ENCODE measurements at regions not wholly inside any gene's neighbourhood (a gene's known extent, or its start where the extent isn't known, plus 50 kb on each side); places are given as distances from the start of the nearest gene placed in this dataset.

- TF ChIP-seq TSHZ1 (tag by site-specific recombination; IDR thresholded peaks at IDR 0.05; ENCODE audit: borderline replicate concordance) (no peak), ZBTB20 (tag by site-specific recombination; IDR thresholded peaks at IDR 0.05) (no peak)
These were observed 309.6 kb upstream of the DDX53 start (continued) for GRCh38 chrX:22690116-22690515.

GRCh38 chrX:22691966-22692565, 307.7 kb upstream of the DDX53 start:
- TF ChIP-seq ZNF664 (tag by site-specific recombination; IDR thresholded peaks at IDR 0.05): no peak
- TF ChIP-seq ZNF423 (tag by site-specific recombination; IDR thresholded peaks at IDR 0.05): no peak
- TF ChIP-seq ZNF354C (tag by site-specific recombination; IDR thresholded peaks at IDR 0.05; ENCODE audit: borderline replicate concordance, low read depth): no peak
- TF ChIP-seq ZBTB26 (tag by site-specific recombination; optimal IDR thresholded peaks at IDR 0.05): no peak
- no peak for TF ChIP-seq ZNF701 (tag by site-specific recombination; IDR thresholded peaks at IDR 0.05)
- no peak for TF ChIP-seq ZNF626 (tag by site-specific recombination; IDR thresholded peaks at IDR 0.05)
- TF ChIP-seq ZBTB1 (tag by site-specific recombination; IDR thresholded peaks at IDR 0.05): no peak
- ChIA-PET POLR2A (no interaction called here), CTCF (no interaction called here)
- no peaks in the 10 kb centered on the region for H3K36me3 ChIP-seq (ENCODE audit: control insufficient read depth in 2 of 2, insufficient read depth in 1 of 2, low read length in 2 of 2)
- H3K4me1 ChIP-seq (ENCODE audit: control insufficient read depth, insufficient read depth, low read length): no peaks in the 10 kb centered on the region
- no peak overlapping the region for H3K27ac ChIP-seq (ENCODE audit: extremely low read depth, low read depth, low read length)
- H3K4me3 ChIP-seq (ENCODE audit: low read depth, low read length): no peak overlapping the region
- H3K9me3 ChIP-seq (ENCODE audit: control insufficient read depth, insufficient read depth, low read depth, low read length): no peaks in the 10 kb centered on the region

- TF ChIP-seq ZNF514 (tag by site-specific recombination; IDR thresholded peaks at IDR 0.05) (no peak), ZNF121 (tag by site-specific recombination; IDR thresholded peaks at IDR 0.05) (no peak), GLIS1 (tag by site-specific recombination; IDR thresholded peaks at IDR 0.05) (no peak), IKZF3 (tag by site-specific recombination; IDR thresholded peaks at IDR 0.05) (no peak), ZNF670 (tag by site-specific recombination; IDR thresholded peaks at IDR 0.05; ENCODE audit: low read depth) (no peak)
- H3K36me3 ChIP-seq (ENCODE audit: control insufficient read depth in 2 of 2, insufficient read depth in 1 of 2, low read length in 2 of 2): no peaks in the 10 kb centered on the region
- ChIA-PET CTCF (interaction anchor here (1.4 kb wide), 1 partner anchor 50 kb away, joined by 3 read pairs; no protein-coding TSS in a partner anchor), POLR2A (no interaction called here)
- H3K4me1 ChIP-seq (ENCODE audit: control insufficient read depth, insufficient read depth, low read length): no peaks in the 10 kb centered on the region
- H3K9me3 ChIP-seq (ENCODE audit: control insufficient read depth, insufficient read depth, low read depth, low read length): no peaks in the 10 kb centered on the region
- no peak overlapping the region for H3K4me3 ChIP-seq (ENCODE audit: low read depth, low read length)
- H3K27ac ChIP-seq (ENCODE audit: extremely low read depth, low read depth, low read length): no peak overlapping the region
These were observed 301.6 kb upstream of the DDX53 start for GRCh38 chrX:22698151-22698550.

GRCh38 chrX:22699581-22700091, 300.1 kb upstream of the DDX53 start:
- Histone ChIP-seq H3K4me1 (ENCODE audit: control insufficient read depth, insufficient read depth, low read length) (no peaks in the 10 kb centered on the region), H3K9me3 (ENCODE audit: control insufficient read depth, insufficient read depth, low read depth, low read length) (no peaks in the 10 kb centered on the region), H3K4me3 (ENCODE audit: low read depth, low read length) (no peak overlapping the region), H3K36me3 (ENCODE audit: control insufficient read depth in 2 of 2, insufficient read depth in 1 of 2, low read length in 2 of 2) (no peaks in the 10 kb centered on the region), H3K27ac (ENCODE audit: extremely low read depth, low read depth, low read length) (no peak overlapping the region)
- POLR2A ChIA-PET: no interaction called here
- CTCF ChIA-PET: no interaction called here
- TF ChIP-seq ZNF2 (tag by site-specific recombination; IDR thresholded peaks at IDR 0.05): no peak
- TF ChIP-seq CTCF (tag by site-specific recombination; IDR thresholded peaks at IDR 0.05): no peak
- no peak for TF ChIP-seq BCL11A (tag by site-specific recombination; IDR thresholded peaks at IDR 0.05; ENCODE audit: low read depth)
- no peak for TF ChIP-seq INSM2 (tag by site-specific recombination; IDR thresholded peaks at IDR 0.05)
- TF ChIP-seq ELK4 (IDR thresholded peaks at IDR 0.05; ENCODE audit: borderline replicate concordance, low read depth, low read length): no peak
- no peak for TF ChIP-seq ZNF433 (tag by site-specific recombination; IDR thresholded peaks at IDR 0.05; ENCODE audit: low read depth)
- TF ChIP-seq ZNF580 (tag by site-specific recombination; IDR thresholded peaks at IDR 0.05): no peak

Measured in HEK293 (cell line).